ENCODE measurements at regions not wholly inside any gene's neighbourhood (a gene's known extent, or its start where the extent isn't known, plus 50 kb on each side); places are given as distances from the start of the nearest gene placed in this dataset.
A peak's percentile ranks its signal among the peaks of the same experiment; 100 is the strongest.

- H3K4me3 ChIP-seq (ENCODE audit: low read length) = peak overlapping the region; percentile 53
- H3K27me3 ChIP-seq (ENCODE audit: control insufficient read depth, low read length) = no peaks in the 10 kb centered on the region
- no peaks in the 10 kb centered on the region for H3K36me3 ChIP-seq (ENCODE audit: control insufficient read depth, low read length)
- no peaks in the 10 kb centered on the region; the same call in 1 of the 2 replicates for H3F3A ChIP-seq (ENCODE audit: control insufficient read depth, insufficient read depth)
- H3K27ac ChIP-seq (ENCODE audit: low read depth, low read length) = peak overlapping the region; percentile 45
- peak overlapping the region; percentile 68 for H3K4me2 ChIP-seq (ENCODE audit: low read length)
- no peaks in the 10 kb centered on the region for H3K9me2 ChIP-seq (replicated peaks; ENCODE audit: control insufficient read depth, low read length)
- no peaks in the 10 kb centered on the region for H3K79me2 ChIP-seq (ENCODE audit: control insufficient read depth, low read length)
- H4K20me1 ChIP-seq (ENCODE audit: control insufficient read depth, insufficient read depth, low read depth, low read length) = no peaks in the 10 kb centered on the region
- TF ChIP-seq, protein P1, sequence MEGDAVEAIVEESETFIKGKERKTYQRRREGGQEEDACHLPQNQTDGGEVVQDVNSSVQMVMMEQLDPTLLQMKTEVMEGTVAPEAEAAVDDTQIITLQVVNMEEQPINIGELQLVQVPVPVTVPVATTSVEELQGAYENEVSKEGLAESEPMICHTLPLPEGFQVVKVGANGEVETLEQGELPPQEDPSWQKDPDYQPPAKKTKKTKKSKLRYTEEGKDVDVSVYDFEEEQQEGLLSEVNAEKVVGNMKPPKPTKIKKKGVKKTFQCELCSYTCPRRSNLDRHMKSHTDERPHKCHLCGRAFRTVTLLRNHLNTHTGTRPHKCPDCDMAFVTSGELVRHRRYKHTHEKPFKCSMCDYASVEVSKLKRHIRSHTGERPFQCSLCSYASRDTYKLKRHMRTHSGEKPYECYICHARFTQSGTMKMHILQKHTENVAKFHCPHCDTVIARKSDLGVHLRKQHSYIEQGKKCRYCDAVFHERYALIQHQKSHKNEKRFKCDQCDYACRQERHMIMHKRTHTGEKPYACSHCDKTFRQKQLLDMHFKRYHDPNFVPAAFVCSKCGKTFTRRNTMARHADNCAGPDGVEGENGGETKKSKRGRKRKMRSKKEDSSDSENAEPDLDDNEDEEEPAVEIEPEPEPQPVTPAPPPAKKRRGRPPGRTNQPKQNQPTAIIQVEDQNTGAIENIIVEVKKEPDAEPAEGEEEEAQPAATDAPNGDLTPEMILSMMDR (IDR thresholded peaks at IDR 0.05; ENCODE audit: low read depth, low read length, poor library complexity, severe bottlenecking) = no peak
- no peak for TF ChIP-seq EZH2phosphoT487 (IDR thresholded peaks at IDR 0.05; ENCODE audit: borderline replicate concordance, low read length)
- no peaks in the 10 kb centered on the region for H3K9me3 ChIP-seq (ENCODE audit: control insufficient read depth, insufficient read depth, low read length)
- H3K4me1 ChIP-seq (ENCODE audit: control insufficient read depth, low read length) = peaks cover 52% of the 10 kb centered on the region
Measured at GRCh38 chr10:30722956-30723620, 93.5 kb upstream of the LYZL2 start.

- Histone ChIP-seq H3K4me3 (ENCODE audit: low read length) (no peak overlapping the region), H3K36me3 (ENCODE audit: control insufficient read depth, low read length) (no peaks in the 10 kb centered on the region), H3K79me2 (ENCODE audit: control insufficient read depth, low read length) (no peaks in the 10 kb centered on the region), H4K20me1 (ENCODE audit: control insufficient read depth, insufficient read depth, low read depth, low read length) (no peaks in the 10 kb centered on the region), H3K27ac (ENCODE audit: low read depth, low read length) (no peak overlapping the region), H3K9me2 (replicated peaks; ENCODE audit: control insufficient read depth, low read length) (no peaks in the 10 kb centered on the region), H3K9me3 (ENCODE audit: control insufficient read depth, insufficient read depth, low read length) (no peaks in the 10 kb centered on the region; the same call in 1 of the 2 replicates), H3K4me2 (ENCODE audit: low read length) (no peak overlapping the region), H3K27me3 (ENCODE audit: control insufficient read depth, low read length) (no peaks in the 10 kb centered on the region), H3F3A (ENCODE audit: control insufficient read depth, insufficient read depth) (no peaks in the 10 kb centered on the region; the same call in none of the 2 replicates), H3K4me1 (ENCODE audit: control insufficient read depth, low read length) (peaks cover 52% of the 10 kb centered on the region)
- TF ChIP-seq EZH2phosphoT487 (IDR thresholded peaks at IDR 0.05; ENCODE audit: borderline replicate concordance, low read length) = no peak
- TF ChIP-seq, protein P1 (IDR thresholded peaks at IDR 0.05; ENCODE audit: low read depth, low read length, poor library complexity, severe bottlenecking) = no peak
Measured at GRCh38 chr10:30719832-30720231, 90.3 kb upstream of the LYZL2 start.

- H3K4me2 ChIP-seq (ENCODE audit: low read length) = no peak overlapping the region
Measured at GRCh38 chr10:30709700-30710358, 80.3 kb upstream of the LYZL2 start.

More at GRCh38 chr10:30709700-30710358, 80.3 kb upstream of the LYZL2 start:
- Histone ChIP-seq H3K4me1 (ENCODE audit: control insufficient read depth, low read length) (peaks cover 44% of the 10 kb centered on the region), H3K79me2 (ENCODE audit: control insufficient read depth, low read length) (no peaks in the 10 kb centered on the region), H3K36me3 (ENCODE audit: control insufficient read depth, low read length) (peaks cover 3% of the 10 kb centered on the region), H4K20me1 (ENCODE audit: control insufficient read depth, insufficient read depth, low read depth, low read length) (no peaks in the 10 kb centered on the region), H3K4me3 (ENCODE audit: low read length) (no peak overlapping the region), H3K9me3 (ENCODE audit: control insufficient read depth, insufficient read depth, low read length) (peaks cover 11% of the 10 kb centered on the region; the same call in 1 of the 2 replicates), H3F3A (ENCODE audit: control insufficient read depth, insufficient read depth) (peaks cover 18% of the 10 kb centered on the region), H3K27ac (ENCODE audit: low read depth, low read length) (no peak overlapping the region), H3K27me3 (ENCODE audit: control insufficient read depth, low read length) (no peaks in the 10 kb centered on the region), H3K9me2 (replicated peaks; ENCODE audit: control insufficient read depth, low read length) (no peaks in the 10 kb centered on the region)
- TF ChIP-seq, protein P1 (IDR thresholded peaks at IDR 0.05; ENCODE audit: low read depth, low read length, poor library complexity, severe bottlenecking) = no peak
- TF ChIP-seq EZH2phosphoT487 (IDR thresholded peaks at IDR 0.05; ENCODE audit: borderline replicate concordance, low read length) = no peak
